ENCODE measurements at regions not wholly inside any gene's neighbourhood (a gene's known extent, or its start where the extent isn't known, plus 50 kb on each side); places are given as distances from the start of the nearest gene placed in this dataset.

GRCh38 chr5:17431272-17432050 is 66.6 kb upstream of the TAF11L2 start:
- TF ChIP-seq CTCF (IDR thresholded peaks at IDR 0.05; ENCODE audit: insufficient read depth, low read length, poor library complexity, severe bottlenecking) (no peak), EZH2phosphoT487 (conservative IDR thresholded peaks at IDR 0.05; ENCODE audit: low read length) (no peak)

Data from SU-DHL-6 (cell line).